ENCODE measurements at regions not wholly inside any gene's neighbourhood (a gene's known extent, or its start where the extent isn't known, plus 50 kb on each side); places are given as distances from the start of the nearest gene placed in this dataset.

DNA sequence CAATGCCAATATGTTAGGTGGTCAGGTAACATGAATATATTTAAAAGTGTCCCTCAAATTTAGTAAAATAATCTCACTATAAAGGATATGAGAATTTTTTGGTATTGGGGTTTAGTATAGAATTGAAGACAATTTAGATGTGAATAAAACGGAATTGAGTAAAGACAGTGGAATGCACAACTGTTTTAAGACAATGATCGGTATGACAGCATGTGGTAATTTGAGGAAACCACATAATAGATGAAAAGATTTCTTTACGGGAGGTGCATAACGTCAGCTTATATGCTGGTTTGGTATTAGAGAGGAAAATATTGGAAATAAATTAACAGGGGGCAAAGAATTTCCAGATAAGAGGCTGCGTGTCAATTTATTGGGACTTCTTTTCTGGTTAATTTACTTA lies 1043.2 kb downstream of the CDH18 start:
- DNase-seq (ENCODE audit: low read depth, low spot score): no peak

DNA sequence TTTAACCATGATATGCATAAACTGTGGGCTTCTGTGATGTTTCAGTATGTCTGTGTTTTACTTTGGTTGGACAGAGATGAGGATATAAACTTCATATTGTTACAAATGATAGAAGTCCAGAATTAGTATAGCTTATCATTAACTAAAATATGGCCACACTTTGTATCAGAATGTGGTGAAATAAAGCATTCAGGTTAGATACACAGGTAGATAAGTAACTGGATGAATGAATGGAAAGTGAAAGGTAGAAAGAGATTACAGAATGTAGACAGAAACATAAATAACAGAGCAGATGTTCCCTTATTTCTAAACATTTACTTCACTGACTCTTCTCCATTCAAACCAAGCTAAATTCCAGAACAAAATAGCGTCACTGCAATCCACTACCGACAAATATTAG lies 1033.8 kb downstream of the CDH18 start:
- DNase-seq (ENCODE audit: low read depth, low spot score): no peak

DNA sequence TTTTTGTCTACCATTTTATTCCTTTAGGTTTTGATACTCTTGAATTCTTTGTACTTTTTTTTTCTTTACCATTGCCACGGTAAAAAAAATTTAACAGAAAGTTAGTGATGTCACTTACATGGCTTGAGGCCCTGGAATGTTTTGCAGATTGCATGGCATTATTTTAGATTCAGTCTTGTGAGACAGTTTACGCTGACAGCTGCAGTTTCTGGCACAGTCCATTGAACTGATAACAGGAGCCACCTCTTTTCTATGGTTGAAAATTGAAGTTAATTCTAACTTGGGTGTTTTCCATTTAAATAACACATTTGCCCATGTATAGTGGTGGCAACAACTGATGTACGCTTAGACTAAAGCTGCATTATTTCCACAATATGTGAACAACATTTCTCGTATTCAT lies 1028.5 kb downstream of the CDH18 start:
- no peak for DNase-seq (ENCODE audit: low read depth, low spot score)

DNA sequence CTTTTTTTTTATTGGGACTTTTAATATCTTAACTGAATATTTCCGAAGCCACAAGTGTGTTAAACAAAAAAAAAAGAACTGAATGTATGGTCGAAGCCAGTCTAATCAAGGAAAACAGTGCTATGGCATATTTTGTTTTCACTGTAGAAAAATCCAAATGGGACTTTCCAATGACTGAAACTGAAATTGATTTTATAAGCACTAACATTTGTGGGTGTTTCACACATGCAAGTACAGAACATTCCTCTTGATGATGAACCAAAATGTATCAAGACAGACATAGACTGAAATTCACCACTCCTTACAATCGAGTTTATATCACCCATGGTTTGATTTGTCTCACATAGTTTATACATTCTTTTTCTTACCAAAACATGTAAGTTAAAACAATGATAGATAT lies 1026.8 kb downstream of the CDH18 start:
- no peak for DNase-seq (ENCODE audit: low read depth, low spot score)

DNA sequence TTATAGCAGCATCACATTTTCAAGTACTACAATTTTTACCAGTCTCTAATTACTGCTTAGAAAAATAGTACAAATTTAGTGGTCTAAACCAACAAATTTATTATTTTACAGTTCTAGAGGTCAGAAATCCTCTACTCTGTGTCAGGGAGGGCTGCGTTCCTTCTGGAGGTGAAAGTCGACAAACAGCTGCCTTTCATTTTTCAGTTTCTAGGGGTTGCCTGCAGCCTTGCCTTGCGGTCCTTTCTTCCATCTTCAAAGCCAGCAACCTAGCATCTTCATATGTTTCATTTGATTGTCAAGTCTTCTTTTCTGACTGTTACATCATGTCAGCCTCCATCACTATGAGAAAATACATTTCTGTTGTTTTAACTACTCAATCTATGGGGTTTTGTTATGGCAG lies 1022.1 kb downstream of the CDH18 start:
- DNase-seq (ENCODE audit: low read depth, low spot score): no peak

DNA sequence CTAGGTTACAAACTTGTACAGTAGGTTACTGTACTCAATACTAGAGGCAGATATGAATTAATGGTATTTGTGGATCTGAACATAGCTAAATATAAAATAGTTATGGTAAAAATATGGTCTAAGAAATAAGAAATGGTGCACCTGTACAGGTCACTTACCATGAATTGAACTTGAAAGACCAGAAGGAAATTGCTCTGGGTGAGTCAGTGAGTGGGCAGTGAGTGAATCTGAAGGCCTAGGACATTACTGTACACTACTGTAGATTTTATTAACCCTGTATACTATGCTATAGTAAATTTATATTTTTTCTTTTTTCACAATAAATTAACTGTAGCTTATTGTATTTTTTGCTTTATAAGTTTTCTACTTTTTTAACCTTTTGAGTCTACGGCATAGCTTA lies 1020.4 kb downstream of the CDH18 start:
- DNase-seq (ENCODE audit: low read depth, low spot score): no peak

DNA sequence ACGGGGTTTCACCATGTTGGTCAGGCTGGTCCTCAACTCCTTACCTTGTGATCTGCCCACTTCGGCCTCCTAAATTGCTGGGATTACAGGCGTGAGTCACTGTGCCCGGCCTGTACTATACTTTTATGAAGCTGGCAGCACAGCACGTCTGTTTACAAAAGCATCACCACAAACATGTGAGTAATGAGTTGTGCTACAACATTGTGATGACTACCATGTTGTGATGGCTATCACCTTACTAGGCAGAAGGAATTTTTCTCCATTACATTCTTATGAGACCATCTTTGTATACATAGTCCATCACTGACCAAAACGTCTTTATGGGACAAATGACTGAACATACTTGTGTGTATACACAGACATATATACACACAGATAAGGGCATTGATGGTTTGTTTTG lies 1019.0 kb downstream of the CDH18 start:
- DNase-seq (ENCODE audit: low read depth, low spot score): no peak

DNA sequence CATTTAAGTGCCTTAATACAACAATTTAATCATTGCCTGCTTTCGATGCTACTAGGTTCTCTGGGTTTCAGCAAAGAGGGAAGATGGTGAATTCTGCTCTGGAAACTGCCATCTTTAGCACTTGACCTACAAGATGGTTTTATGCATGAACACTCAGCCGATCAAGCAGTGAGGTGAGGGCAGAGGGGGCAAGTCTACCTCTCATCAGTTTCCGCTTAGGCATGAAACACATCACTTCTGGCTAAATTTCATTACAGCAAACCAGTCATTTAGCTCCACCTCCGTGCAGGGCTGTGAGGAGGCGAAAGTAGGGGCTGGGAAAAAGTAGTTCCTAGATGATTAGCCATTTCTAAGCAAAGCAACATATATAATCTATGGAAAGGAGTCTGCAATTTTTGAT lies 1018.0 kb downstream of the CDH18 start:
- DNase-seq (ENCODE audit: low read depth, low spot score): no peak

DNA sequence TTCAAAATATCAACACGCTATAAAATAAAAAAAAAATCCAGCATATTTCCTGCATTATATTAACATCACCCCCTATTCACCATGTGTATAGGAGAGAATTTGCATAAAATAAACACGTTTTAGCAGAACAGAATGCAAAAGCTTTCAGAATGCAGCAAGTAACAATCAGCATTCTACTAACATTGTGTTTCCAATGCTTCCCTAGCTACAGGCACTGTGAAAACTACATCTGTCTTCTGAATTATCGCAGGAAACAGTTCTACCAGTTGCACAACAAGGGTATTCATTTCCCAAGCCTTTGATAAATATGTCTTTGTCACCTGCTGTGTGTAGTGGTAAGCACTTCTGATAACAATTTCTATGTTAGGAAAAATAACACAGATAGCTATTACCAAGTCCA lies 1015.8 kb downstream of the CDH18 start:
- DNase-seq (ENCODE audit: low read depth, low spot score): no peak

DNA sequence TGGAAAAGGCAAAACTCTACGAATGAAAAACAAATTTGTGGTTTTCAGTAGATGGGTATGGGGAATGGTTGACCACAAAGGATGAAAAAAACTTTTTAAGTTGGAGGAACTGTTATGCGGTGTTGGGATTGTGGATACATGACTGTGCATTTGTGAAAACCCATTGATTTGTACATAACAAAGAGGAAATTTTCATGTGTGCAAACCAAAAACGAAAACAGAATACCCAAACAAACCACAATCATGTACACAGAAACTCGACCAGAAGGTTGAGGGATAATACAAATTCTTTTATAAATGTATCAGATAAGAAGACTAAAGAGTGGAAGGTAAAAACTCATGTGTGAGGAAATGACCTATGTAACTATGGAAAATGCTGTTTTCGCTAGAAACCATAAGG lies 1012.4 kb downstream of the CDH18 start:
- DNase-seq (ENCODE audit: low read depth, low spot score): no peak

DNA sequence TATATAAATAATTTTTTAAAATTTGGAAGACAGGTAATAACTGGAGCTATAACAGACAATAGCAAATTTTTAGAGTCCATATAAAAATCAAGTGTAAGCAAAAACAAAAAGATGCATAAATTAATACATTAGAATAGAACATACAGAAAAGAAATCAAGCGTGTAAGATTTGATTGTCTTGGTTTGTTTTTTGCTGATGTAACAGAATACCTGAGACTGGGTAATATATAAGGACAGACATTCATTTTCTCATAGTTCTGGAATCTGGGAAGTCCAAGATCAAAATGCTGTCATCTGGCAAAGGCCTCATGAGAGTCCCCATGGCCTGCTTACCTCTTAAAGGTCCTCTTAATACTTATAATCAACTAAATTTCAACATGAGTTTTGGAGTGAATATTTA lies 1010.1 kb downstream of the CDH18 start:
- no peak for DNase-seq (ENCODE audit: low read depth, low spot score)

DNA sequence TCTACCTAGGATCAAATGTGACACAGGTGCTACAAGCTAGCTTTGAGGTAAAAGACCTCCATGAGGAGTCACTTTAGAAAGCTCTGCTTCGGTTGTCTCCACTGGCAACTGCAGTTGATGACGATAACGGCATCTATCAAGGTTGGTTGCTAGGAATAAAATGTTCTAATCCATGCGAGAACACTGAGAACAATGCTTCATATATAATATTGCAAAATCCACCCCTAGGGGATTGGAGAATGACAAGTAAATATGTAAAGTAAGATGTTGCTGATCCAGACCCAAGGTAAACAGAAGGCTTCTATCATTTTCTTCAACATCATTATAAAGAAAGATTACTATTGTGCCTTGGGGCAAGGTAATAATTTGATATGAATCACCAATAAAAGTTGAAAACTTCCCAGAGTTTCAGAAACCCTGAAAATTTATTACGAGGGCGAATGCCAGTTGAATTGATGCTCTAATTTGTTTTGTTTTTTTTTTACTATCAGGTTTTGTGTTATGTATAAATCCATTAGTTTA lies 1003.4 kb downstream of the CDH18 start:
- no peak for DNase-seq (ENCODE audit: low read depth, low spot score)

DNA sequence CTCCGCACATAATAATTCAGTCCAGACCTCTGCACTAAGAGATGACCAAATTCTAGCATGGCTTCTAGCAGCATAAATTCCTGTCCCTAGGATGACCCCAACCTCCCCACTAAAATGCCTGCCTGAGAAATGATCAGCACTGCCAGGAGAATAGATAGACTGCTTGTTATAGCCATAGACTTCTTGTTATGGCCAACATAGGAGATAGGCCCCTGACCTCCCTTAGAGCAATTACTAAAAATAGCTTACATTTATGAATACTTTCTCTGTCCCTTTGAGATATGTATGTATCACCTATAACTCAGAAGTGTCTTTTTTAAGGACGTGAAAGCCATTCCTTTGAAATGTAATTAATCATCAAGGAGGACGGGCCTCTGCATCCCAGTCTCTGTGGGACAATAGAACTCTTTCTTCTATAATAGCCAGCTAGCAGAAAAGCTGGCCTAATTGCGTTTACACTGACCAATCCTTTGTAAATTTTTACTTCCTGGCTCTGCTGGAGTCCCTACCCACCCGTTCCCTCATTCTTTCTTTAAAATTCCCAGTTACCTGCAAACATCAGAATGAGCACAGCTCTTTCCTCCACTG lies 1002.7 kb downstream of the CDH18 start:
- DNase-seq (ENCODE audit: low read depth, low spot score): no peak

DNA sequence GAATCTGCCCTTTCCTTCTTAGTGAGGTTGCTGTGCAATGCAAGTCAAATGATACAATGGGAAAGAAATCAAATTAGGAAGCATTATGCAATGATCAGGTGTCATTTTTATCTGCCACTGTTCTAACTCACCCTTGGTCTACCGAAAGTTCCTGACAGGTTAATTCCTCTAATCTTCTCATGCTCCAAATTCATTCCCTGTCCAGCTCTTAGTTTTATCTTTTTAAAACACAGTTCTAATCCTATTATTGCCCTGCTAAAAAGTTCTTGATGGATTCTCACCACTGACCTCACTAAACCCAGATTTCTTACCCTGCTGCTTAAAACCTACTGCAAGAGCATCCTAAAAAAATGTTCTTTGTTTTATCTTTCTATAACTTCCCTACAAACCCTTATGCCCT lies 1000.9 kb downstream of the CDH18 start:
- no peak for DNase-seq (ENCODE audit: low read depth, low spot score)

DNA sequence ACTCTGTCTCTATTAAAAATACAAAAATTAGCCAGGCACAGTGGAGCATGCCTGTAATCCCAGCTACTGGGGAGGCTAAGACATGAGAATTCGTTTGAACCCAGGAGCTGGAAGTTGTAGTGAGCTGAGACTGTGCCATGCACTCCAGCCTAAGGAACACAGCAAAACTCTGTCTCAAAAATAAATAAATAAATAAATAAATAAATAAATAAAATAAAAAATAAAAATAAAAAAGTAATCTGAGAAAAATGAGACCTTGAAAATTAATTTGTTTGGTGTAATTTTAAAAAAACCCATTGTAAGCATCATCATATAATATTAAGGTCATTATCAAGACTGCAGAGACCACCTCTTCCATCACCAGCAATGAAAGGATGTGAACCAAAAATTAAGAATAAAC lies 997.1 kb downstream of the CDH18 start:
- no peak for DNase-seq (ENCODE audit: low read depth, low spot score)

DNA sequence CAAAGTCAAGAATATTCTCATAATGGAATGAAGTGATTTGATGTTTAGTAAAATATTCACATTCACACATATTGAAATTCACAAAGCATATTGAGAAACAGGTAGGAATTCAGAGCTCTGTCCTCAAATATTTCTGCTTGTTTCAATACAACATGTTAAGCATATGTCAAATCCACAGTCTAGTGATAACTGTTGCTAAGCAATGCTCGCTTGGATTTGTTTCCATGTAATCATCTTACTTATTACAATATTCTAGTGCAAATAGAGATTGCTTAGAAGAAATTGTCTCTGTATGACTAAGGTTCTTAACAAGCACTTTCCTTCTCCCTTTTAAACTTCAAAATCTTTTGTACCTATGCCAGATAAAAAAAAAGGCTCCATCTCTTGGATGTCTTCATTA lies 995.7 kb downstream of the CDH18 start:
- DNase-seq (ENCODE audit: low read depth, low spot score): no peak

DNA sequence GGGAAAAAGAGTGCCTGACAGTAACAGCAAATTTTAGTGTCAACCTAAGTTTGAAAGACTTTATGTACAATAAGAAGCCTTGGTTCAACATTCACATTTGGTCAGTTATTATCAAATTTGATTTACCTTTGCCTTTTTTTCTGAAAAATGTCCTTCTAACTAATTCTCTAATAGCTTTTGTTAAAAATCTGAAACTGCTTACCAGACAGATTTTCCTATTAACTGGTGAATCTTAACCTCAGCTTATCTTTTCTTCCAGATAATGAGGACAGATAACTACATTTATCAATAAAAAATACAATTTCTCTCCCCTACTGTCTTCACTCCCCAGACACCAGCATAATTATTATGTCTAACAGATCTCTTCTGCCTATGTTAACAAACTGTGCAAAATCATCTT lies 988.5 kb downstream of the CDH18 start:
- DNase-seq (ENCODE audit: low read depth, low spot score): no peak

DNA sequence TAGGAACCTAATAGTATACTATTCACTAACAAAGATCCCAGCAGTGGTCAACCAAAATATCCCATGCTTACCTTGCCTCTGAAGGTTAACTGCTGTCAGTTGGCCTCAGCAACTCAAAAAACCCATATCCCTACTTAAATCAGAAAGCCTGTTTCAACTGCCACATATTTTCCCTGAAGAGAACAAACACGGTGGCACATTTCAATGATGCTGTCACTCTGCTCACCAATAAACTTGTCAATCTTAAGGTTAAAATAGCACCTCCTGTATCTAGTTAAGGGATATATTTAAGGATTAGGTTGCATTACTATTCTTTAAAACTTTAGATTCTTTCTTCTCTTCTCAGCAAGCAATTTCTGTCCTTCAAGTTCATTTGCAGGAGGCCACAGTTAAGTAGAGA lies 986.9 kb downstream of the CDH18 start:
- no peak for DNase-seq (ENCODE audit: low read depth, low spot score)

DNA sequence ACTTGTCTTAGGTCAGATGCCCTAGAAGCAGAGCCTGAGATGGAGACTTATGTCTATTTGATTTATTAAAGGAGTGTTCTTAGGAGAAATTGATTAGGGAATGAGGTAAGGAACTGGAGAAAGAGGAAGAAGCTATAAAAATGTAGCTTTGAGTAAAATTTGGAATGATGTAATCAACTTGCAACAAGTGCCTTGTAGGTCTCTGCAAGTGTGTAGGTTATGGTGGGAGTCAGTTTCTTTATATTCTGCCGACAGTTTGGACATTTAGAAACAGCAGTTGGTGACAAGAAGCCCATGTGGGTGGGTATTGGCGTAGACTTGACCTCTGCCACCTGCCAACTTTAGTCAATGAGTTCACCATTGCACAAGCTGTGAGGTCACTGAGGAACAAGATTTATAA lies 986.5 kb downstream of the CDH18 start:
- no peak for DNase-seq (ENCODE audit: low read depth, low spot score)

DNA sequence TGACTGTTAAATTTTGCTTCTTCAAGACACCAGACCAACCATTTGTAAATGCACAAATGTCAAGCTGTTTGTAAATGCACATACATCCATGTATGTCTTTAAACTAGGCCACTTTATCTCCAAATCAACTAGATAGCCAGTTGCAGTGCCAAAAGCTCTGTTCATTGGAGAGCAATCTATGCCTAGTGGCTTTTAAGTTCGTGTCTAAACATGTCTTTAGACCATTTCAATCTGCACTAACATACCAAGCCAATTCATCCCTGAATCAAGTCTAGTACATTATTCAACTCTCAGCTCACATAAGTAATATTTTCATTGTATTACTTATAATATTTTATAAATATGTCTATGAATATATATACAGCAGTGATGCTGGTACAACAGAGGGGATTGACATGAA lies 985.9 kb downstream of the CDH18 start:
- no peak for DNase-seq (ENCODE audit: low read depth, low spot score)

DNA sequence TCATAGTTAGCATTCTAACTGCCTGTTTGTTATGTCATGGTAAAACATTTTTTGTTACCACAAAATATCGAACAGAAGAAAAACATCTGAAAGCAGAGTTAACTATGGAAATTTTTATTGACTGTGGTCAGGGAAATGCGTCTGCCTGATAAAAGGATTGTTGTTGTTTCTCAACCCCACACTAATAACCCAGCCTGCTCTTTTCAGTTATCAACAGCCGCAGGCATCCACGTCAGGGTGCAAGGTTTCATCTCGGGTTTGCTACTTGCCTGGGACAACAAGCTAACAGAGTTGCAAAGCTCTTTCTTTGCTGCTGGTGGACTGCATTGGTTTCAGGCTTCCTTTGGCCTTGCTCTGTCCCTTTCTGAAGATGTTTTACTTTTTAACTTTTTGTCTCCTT lies 969.2 kb downstream of the CDH18 start:
- no peak for DNase-seq (ENCODE audit: low read depth, low spot score)

DNA sequence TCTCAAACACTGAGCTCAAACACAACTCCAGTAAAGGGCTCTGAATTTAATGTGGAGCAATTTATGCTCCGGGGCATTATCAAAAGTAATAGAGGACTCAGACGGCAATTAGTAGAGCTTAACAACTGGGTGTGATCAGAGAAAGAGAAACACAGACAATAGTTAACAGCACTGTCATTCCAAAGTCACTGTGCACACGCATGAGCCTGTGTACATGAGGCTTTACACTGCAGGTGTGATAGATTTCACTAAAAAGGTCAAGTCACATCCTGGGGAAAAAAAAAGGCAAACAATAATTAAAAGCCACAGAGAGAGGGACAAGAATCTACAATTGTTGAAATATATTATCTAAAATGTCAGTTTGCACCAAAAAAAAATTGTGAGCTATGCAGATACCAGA lies 956.5 kb downstream of the CDH18 start:
- DNase-seq (ENCODE audit: low read depth, low spot score): no peak

DNA sequence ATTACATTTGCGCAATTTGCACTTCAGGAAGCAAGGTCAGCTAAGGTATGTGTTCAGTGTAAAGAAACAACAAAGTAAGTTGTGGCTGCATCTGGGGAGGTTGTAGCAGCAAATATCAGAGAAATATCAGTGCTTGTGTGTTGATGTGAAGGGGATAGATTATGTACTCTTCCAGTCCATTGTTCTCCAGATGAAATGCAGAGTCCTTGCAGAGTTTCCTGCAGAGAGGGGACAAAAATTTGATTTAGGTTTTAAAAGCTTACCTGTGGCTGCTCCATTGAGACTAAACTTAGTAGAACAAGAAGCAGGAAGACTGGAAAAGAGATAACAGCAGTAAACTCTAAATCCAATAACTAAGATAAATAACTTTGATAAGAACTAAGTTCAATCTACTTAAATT lies 952.2 kb downstream of the CDH18 start:
- DNase-seq (ENCODE audit: low read depth, low spot score): no peak

DNA sequence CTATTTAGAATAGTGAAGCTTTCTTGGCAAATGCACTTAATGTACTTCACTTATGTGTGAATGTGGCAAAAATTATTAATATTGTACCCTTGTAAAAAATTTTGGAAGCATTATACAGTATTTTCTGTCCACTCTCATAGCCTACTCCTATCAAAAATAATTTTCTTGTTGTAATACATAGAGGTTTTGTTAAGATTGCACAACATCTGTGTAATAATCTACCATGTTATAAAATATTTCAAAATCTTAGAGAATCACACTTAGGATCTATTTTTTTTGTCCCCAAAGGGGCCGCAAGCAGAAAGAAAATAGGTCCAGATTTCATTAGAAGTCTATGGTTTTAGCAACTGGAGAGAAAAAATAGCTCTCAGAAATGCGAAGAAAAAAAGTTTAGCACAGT lies 945.9 kb downstream of the CDH18 start:
- no peak for DNase-seq (ENCODE audit: low read depth, low spot score)

All from smooth muscle cell of the brain vasculature (primary cell).